NCI-H1092 treated with DMSO at 0.1 percent for 48 hours (cell line): ENCODE measurements at regions not wholly inside any gene's neighbourhood (a gene's known extent, or its start where the extent isn't known, plus 50 kb on each side); places are given as distances from the start of the nearest gene placed in this dataset.
"Not testable (repeated sequence)": the region's sequence is repeated elsewhere in the genome, so short reads cannot be mapped to it uniquely, and the experiment has no call there.

Source experiments
- DNase-seq: peaks from one replicate; lab custom pipeline; 2025; lab: John Stamatoyannopoulos, UW

- not testable (repeated sequence) for DNase-seq
Measured at GRCh38 chr5:12131020-12131419, 226.8 kb upstream of the CTNND2 start.

GRCh38 chr5:12125895-12126294 lies 221.6 kb upstream of the CTNND2 start:
- no peak for DNase-seq

GRCh38 chr5:12119657-12120056 lies 215.4 kb upstream of the CTNND2 start:
- DNase-seq, result no peak

- no peak for DNase-seq
Measured at GRCh38 chr5:12114075-12114474, 209.8 kb upstream of the CTNND2 start.

GRCh38 chr5:12113062-12113461 lies 208.8 kb upstream of the CTNND2 start:
- no peak for DNase-seq

- no peak for DNase-seq
Measured at GRCh38 chr5:12111261-12111660, 207.0 kb upstream of the CTNND2 start.

- DNase-seq, result no peak
Measured at GRCh38 chr5:12110629-12111028, 206.4 kb upstream of the CTNND2 start.

- no peak for DNase-seq
Measured at GRCh38 chr5:12109075-12109688, 204.9 kb upstream of the CTNND2 start.

- no peak for DNase-seq
Measured at GRCh38 chr5:12102151-12102550, 197.9 kb upstream of the CTNND2 start.

GRCh38 chr5:12100542-12100941 lies 196.3 kb upstream of the CTNND2 start:
- DNase-seq, result no peak

- no peak for DNase-seq
Measured at GRCh38 chr5:12099296-12099695, 195.1 kb upstream of the CTNND2 start.

- DNase-seq, result no peak
Measured at GRCh38 chr5:12095808-12096281, 191.6 kb upstream of the CTNND2 start.

- no peak for DNase-seq
Measured at GRCh38 chr5:12093586-12093985, 189.3 kb upstream of the CTNND2 start.

- DNase-seq, result no peak
Measured at GRCh38 chr5:12080761-12081160, 176.5 kb upstream of the CTNND2 start.

GRCh38 chr5:12078286-12078685 lies 174.0 kb upstream of the CTNND2 start:
- not testable (repeated sequence) for DNase-seq

- DNase-seq, result no peak
Measured at GRCh38 chr5:12073426-12073825, 169.2 kb upstream of the CTNND2 start.

GRCh38 chr5:12072441-12072840 lies 168.2 kb upstream of the CTNND2 start:
- DNase-seq, result no peak

GRCh38 chr5:12071455-12071854 lies 167.2 kb upstream of the CTNND2 start:
- DNase-seq, result no peak

- peak; percentile 19 for DNase-seq
Measured at GRCh38 chr5:12023614-12024241, 119.5 kb upstream of the CTNND2 start.

GRCh38 chr5:12022444-12022843 lies 118.2 kb upstream of the CTNND2 start:
- DNase-seq, result no peak

- no peak for DNase-seq
Measured at GRCh38 chr5:12019306-12019705, 115.1 kb upstream of the CTNND2 start.

- DNase-seq, result no peak
Measured at GRCh38 chr5:12017007-12017406, 112.8 kb upstream of the CTNND2 start.

- DNase-seq, result no peak
Measured at GRCh38 chr5:12016159-12016746, 112.0 kb upstream of the CTNND2 start.

GRCh38 chr5:12013351-12013750 lies 109.1 kb upstream of the CTNND2 start:
- no peak for DNase-seq
